Gastroesophageal sphincter (tissue), 4 donors: ENCODE measurements at regions not wholly inside any gene's neighbourhood (a gene's known extent, or its start where the extent isn't known, plus 50 kb on each side); places are given as distances from the start of the nearest gene placed in this dataset.
A peak's percentile ranks its signal among the peaks of the same experiment; 100 is the strongest.

Experiments used
- ATAC-seq: fragments of 150-250 bp; one replicate; pipeline ENCODE4 v1.9.1; 2016; ENCODE audit warnings: mild to moderate bottlenecking, moderate library complexity
- H3K27ac ChIP-seq, 4 donors: fragments of 200-600 bp; sonication (generic) in 3 of 4; 1 replicate in 3 of 4; 2 replicates in 1 of 4; pipeline ENCODE4 v1.5.1; 2016 to 2019
- H3K27me3 ChIP-seq: fragments of 200-600 bp; sonication (generic); one replicate; pipeline ENCODE4 v1.5.1; 2019
- H3K36me3 ChIP-seq, 2 donors: fragments of 200-600 bp; sonication (generic); one replicate each; pipeline ENCODE4 v1.5.1; 2019; ENCODE audit warnings: control low read depth in 1 of 2
- H3K4me1 ChIP-seq, 3 donors: fragments of 200-600 bp; sonication (generic); 1 replicate in 2 of 3; 2 replicates in 1 of 3; pipeline ENCODE4 v1.5.1; 2016 to 2019; ENCODE audit warnings: control low read depth in 2 of 3
- H3K4me3 ChIP-seq, 2 donors: fragments of 200-600 bp; sonication (generic); one replicate each; pipeline ENCODE4 v1.5.1; 2019; ENCODE audit warnings: mild to moderate bottlenecking in 1 of 2, moderate library complexity in 1 of 2
- H3K9me3 ChIP-seq, 3 donors: fragments of 200-600 bp; sonication (generic); one replicate each; pipeline ENCODE4 v1.5.1; 2017 to 2019; ENCODE audit warnings: control low read depth in 2 of 3
- EP300 ChIP-seq: sonication (generic); formaldehyde crosslinking; IDR thresholded peaks from one replicate; pipeline ENCODE4 v1.6.1; 2017; ENCODE audit warnings: antibody characterized with exemption, mild to moderate bottlenecking
- POLR2A ChIP-seq, 2 donors: fragments of 450-650 bp; IDR thresholded peaks; one replicate each; pipeline ENCODE4 v1.6.1; 2017; ENCODE audit warnings: antibody characterized with exemption in 2 of 2, mild to moderate bottlenecking in 2 of 2, moderate library complexity in 1 of 2
- POLR2AphosphoS5 ChIP-seq: sonication (generic); formaldehyde crosslinking; IDR thresholded peaks from one replicate; pipeline ENCODE4 v1.6.1; 2017; ENCODE audit warnings: antibody characterized with exemption
- WGBS, 2 donors: methylation state at CpG; one replicate each; pipeline ENCODE4 v1.1.5; 2018; ENCODE audit warnings: low coverage in 1 of 2; 5-methylcytosine and 5-hydroxymethylcytosine counted together
- TF ChIP-seq, protein P1 (sequence below), 4 experiments: fragments of 200-600 bp in 2 of 4; fragments of 450-650 bp in 2 of 4; sonication (generic) in 1 of 4; IDR thresholded peaks; one replicate each; pipeline ENCODE4 v1.5.1; 2017 to 2019; ENCODE audit warnings: antibody characterized with exemption in 4 of 4, mild to moderate bottlenecking in 2 of 4, moderate library complexity in 2 of 4

- Histone ChIP-seq H3K4me1 (peaks cover 0 to 19% (median 3%) of the 10 kb centered on the region in 3 donors), H3K4me3 (no peak overlapping the region), H3K27ac (peak overlapping the region in 2 of 4 donors; percentile 13 to 33), H3K27me3 (no peaks in the 10 kb centered on the region), H3K36me3 (no peaks in the 10 kb centered on the region), H3K9me3 (no peaks in the 10 kb centered on the region)
- WGBS, 2 donors = 88% methylated on average over 5 of the region's 5 CpGs
- TF ChIP-seq POLR2AphosphoS5 = no peak
- TF ChIP-seq POLR2A (IDR thresholded peaks at IDR 0.05) = no peak
- TF ChIP-seq, protein P1, sequence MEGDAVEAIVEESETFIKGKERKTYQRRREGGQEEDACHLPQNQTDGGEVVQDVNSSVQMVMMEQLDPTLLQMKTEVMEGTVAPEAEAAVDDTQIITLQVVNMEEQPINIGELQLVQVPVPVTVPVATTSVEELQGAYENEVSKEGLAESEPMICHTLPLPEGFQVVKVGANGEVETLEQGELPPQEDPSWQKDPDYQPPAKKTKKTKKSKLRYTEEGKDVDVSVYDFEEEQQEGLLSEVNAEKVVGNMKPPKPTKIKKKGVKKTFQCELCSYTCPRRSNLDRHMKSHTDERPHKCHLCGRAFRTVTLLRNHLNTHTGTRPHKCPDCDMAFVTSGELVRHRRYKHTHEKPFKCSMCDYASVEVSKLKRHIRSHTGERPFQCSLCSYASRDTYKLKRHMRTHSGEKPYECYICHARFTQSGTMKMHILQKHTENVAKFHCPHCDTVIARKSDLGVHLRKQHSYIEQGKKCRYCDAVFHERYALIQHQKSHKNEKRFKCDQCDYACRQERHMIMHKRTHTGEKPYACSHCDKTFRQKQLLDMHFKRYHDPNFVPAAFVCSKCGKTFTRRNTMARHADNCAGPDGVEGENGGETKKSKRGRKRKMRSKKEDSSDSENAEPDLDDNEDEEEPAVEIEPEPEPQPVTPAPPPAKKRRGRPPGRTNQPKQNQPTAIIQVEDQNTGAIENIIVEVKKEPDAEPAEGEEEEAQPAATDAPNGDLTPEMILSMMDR (IDR thresholded peaks at IDR 0.05) = no peak
- no peak for TF ChIP-seq EP300
- no peak for ATAC-seq
Measured at GRCh38 chr14:35222872-35223466, 69.2 kb upstream of the PSMA6 start.

GRCh38 chr14:35223927-35224326 is 68.3 kb upstream of the PSMA6 start:
- Histone ChIP-seq H3K27me3 (no peaks in the 10 kb centered on the region), H3K36me3 (no peaks in the 10 kb centered on the region), H3K4me1 (peaks cover 0 to 19% (median 3%) of the 10 kb centered on the region in 3 donors), H3K27ac (peak overlapping the region in 3 of 4 donors; percentile 33 to 64 (median 35)), H3K4me3 (no peak overlapping the region), H3K9me3 (no peaks in the 10 kb centered on the region)
- TF ChIP-seq POLR2AphosphoS5 (no peak), POLR2A (IDR thresholded peaks at IDR 0.05) (no peak)
- TF ChIP-seq, protein P1 (IDR thresholded peaks at IDR 0.05) = no peak
- ATAC-seq = no peak

- 42 to 65% methylated on average over 2 of the region's 2 CpGs for WGBS, 2 donors
- peaks cover 0 to 19% (median 3%) of the 10 kb centered on the region in 3 donors for H3K4me1 ChIP-seq
- ATAC-seq = no peak
Measured at GRCh38 chr14:35224615-35225014, 67.6 kb upstream of the PSMA6 start.

GRCh38 chr14:35229084-35229791 is 62.9 kb upstream of the PSMA6 start:
- no peaks in the 10 kb centered on the region for H3K9me3 ChIP-seq
- no peak overlapping the region for H3K27ac ChIP-seq
- TF ChIP-seq EP300 (no peak), POLR2A (IDR thresholded peaks at IDR 0.05) (no peak), POLR2AphosphoS5 (no peak)
- TF ChIP-seq, protein P1 (IDR thresholded peaks at IDR 0.05) = no peak
- no peaks in the 10 kb centered on the region for H3K36me3 ChIP-seq
- H3K27me3 ChIP-seq = no peaks in the 10 kb centered on the region
- 77 to 89% methylated on average over 4 to 5 of the region's 5 CpGs for WGBS, 2 donors
- peaks cover 0 to 6% (median 0%) of the 10 kb centered on the region in 3 donors for H3K4me1 ChIP-seq
- ATAC-seq = no peak
- H3K4me3 ChIP-seq = no peak overlapping the region

More at GRCh38 chr14:35224615-35225014, 67.6 kb upstream of the PSMA6 start:
- Histone ChIP-seq H3K27me3 (no peaks in the 10 kb centered on the region), H3K9me3 (no peaks in the 10 kb centered on the region), H3K27ac (peak overlapping the region in 3 of 4 donors; percentile 33 to 64 (median 35)), H3K36me3 (no peaks in the 10 kb centered on the region), H3K4me3 (no peak overlapping the region)
- TF ChIP-seq POLR2AphosphoS5 (no peak), POLR2A (IDR thresholded peaks at IDR 0.05) (no peak), EP300 (no peak)
- TF ChIP-seq, protein P1 (IDR thresholded peaks at IDR 0.05) = no peak

DNA sequence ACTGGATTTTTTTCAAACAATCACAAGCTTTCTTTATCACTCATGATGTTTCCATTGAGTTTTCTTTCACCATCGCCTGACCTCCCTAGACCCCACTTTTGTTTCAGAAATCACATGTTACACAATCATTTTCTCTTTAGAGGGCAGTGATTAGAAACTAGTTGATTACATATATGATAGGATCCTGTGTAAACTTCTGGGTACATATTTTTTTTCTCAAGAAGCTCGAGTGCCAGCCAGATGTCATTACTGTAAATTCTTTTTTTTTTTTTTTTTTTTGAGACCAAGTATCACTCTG is 62.4 kb upstream of the PSMA6 start:
- no peaks in the 10 kb centered on the region for H3K36me3 ChIP-seq
- H3K4me1 ChIP-seq = peaks cover 0 to 1% (median 0%) of the 10 kb centered on the region in 3 donors
- H3K27me3 ChIP-seq = no peaks in the 10 kb centered on the region
- no peak for TF ChIP-seq EP300
- TF ChIP-seq, protein P1 (IDR thresholded peaks at IDR 0.05) = no peak
- TF ChIP-seq POLR2A (IDR thresholded peaks at IDR 0.05) = no peak
- no peak for TF ChIP-seq POLR2AphosphoS5
- ATAC-seq = no peak
- no peak overlapping the region for H3K27ac ChIP-seq
- no peaks in the 10 kb centered on the region for H3K9me3 ChIP-seq
- 50 to 58% methylated on average over 1 to 2 of the region's 2 CpGs for WGBS, 2 donors
- H3K4me3 ChIP-seq = no peak overlapping the region
